PFSK-1 (cell line): ENCODE measurements at regions not wholly inside any gene's neighbourhood (a gene's known extent, or its start where the extent isn't known, plus 50 kb on each side); places are given as distances from the start of the nearest gene placed in this dataset.

Experiments used
- POLR2AphosphoS5 ChIP-seq: IDR thresholded peaks from 2 replicates; pipeline ENCODE4 v1.6.1; 2012; ENCODE audit warnings: low read depth, mild to moderate bottlenecking, control low read depth, low read length, moderate library complexity
- SIN3A ChIP-seq: IDR thresholded peaks from 2 replicates; pipeline ENCODE4 v1.6.1; 2012; ENCODE audit warnings: mild to moderate bottlenecking, low read length, moderate library complexity, borderline replicate concordance; ENCODE audit not compliant: insufficient read depth
- TAF1 ChIP-seq: IDR thresholded peaks from 2 replicates; pipeline ENCODE4 v1.6.1; 2012; ENCODE audit warnings: low read length, control low read depth, borderline replicate concordance; ENCODE audit not compliant: insufficient read depth

DNA sequence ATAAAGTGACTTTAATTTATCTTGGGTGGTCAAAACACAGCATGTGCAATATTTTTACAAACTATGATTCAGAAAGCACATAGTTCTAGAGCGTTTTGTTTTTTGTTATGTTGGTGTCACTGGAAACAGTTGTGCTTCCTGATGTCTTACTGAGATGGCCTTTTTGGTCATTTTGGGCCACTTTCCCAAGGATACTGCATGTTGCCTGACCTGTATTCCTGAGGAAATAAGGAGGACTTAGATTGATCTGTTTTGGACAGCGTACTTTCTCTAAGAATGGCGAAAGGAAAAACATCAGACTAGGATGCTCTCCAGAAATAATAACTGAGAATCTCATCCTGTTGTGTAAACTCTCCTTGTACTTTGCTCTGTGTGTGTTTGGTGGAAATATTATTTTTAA lies 451.2 kb downstream of the USP25 start:
- TF ChIP-seq TAF1, result no peak
- TF ChIP-seq POLR2AphosphoS5, result no peak
- no peak for TF ChIP-seq SIN3A
